Muscle of back (tissue), 3 donors: ENCODE measurements at regions not wholly inside any gene's neighbourhood (a gene's known extent, or its start where the extent isn't known, plus 50 kb on each side); places are given as distances from the start of the nearest gene placed in this dataset.
A peak's percentile ranks its signal among the peaks of the same experiment; 100 is the strongest.
"Not testable (repeated sequence)": the region's sequence is repeated elsewhere in the genome, so short reads cannot be mapped to it uniquely, and the experiment has no call there.

ENCODE experiments used
- DNase-seq, 3 donors: peaks; one replicate each; pipeline versions ENCODE4 v3.0.0 to v3.0.0-alpha.2; 2013

DNA sequence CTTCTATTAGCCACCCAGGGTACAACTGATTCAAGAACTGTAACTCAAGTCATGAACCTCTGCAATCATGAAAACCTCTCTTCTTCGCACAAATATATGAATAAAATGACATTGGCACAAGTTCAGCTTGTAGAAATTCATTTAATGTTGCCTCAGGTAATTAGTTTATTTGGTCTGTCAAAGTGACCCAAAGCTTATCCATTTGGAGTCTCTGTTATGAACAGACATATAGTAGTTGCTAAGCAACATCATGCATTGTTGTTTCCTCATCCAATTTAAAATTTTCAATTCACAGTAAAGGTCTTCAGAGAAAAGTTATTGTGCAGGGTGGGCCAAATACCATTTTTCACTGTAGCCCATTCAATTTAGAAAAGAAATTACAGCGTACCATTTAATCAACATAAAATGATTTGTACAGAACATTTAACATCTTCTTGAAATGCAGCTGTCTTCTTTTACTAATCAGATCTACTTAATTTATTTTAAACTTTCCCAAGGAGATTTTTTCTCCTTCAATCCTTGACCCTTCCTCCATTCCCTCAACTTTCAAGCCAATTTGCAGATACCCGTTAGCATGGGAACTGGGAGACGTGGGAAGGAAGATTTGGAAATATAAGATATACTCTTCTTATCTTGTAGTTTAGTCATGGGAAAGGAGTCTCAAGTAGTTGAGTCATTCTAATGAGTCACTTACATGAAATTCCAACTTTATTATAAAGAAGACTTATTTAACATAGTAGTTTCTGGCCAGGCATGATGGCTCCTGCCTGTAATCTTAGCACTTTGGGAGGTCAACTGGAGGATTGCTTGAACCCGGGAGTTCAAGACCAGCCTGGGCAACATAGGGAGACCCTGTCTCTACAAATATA, 231.3 kb downstream of the ATPSCKMT start:
- peak; percentile 34 to 77 (median 64) for DNase-seq

DNA sequence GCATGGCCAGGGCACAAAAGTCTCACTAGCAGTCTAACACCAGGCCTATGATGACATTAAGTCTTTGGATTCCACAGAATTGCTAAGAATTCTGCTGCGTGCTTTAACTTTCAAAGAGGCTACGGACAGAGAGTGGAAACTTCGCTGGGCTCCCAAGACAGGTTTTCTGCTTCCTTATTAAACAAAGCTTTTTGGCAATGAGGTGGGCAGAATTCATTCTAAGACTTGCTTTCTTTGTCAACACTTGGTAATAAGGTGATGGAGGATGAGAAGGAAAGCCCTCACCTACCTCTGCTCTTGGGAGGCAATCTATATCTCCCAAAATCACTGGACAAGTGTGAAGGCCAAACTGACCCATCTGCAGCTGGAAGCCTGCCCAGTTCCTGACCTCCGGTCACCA, 231.9 kb downstream of the ATPSCKMT start:
- DNase-seq = peak in 2 of 3 donors; percentile 38 to 50

DNA sequence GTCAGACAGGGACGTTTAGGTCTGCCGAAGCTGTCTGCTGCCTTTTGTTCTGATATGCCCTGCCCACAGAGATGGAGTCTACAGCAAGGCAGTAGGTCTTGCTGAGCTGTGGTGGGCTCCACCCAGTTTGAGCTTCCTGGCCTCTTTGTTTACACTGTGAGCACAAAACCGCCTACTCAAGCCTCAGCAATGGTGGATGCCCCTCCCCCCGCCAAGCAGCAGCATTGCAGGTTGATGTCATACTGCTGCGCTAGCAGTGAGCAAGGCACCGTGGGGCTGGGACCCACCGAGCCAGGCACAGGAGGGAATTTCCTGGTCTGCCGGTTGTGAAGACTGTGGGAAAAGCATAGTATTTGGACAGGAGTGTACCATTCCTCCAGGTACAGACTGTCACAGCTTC, 233.1 kb downstream of the ATPSCKMT start:
- DNase-seq = not testable (repeated sequence)

DNA sequence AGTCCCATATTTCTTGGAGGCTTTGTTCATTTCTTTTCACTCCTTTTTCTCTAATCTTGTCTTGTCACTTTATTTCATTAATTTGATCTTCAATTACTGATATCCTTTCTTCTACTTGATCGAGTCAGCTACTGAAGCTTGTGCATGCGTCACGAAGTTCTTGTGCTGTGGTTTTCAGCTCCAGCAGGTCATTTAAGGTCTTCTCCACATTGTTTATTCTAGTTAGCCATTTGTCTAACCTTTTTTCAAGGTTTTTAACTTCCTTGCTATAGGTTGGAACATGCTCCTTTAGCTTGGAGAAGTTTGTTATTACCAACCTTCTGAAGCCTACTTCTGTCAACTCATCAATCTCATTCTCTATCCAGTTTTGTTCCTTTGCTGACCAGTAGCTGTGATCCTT, 234.0 kb downstream of the ATPSCKMT start:
- not testable (repeated sequence) for DNase-seq

DNA sequence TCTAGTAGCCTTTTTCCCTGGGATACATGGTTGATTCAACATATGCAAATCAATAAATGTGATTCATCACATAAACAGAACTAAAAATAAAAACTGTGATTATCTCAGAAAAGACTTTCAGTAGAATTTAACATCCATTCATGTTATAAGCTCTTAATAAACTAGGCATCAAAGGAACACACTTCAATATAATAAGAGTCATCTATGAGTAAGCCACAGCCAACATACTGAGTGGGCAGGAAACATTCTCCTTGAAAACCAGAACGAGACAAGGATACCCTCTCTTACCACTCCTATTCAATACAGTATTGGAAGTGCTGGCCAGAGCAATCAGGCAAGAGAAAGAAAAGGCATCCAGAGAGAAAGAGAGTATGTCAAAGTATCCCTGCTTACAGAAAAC, 239.9 kb downstream of the ATPSCKMT start:
- no peak for DNase-seq

DNA sequence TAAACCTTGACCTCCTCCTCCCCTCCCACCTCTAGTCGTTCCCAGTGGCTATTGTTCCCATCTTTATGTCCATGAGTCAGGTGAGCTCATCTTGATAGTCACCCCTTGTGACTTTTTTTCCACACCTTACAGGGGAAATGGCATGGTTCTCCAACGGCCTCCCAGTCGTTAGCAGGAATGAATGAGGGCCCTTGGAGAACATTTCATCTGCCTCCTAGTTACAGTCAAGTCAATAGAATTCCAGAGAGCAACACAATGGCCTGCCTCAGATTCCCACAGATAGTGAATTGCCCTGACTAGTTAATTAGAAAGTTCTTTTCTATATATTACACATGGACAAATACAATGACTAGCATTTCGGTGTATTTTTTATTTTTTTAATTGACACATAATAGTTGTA, 262.6 kb downstream of the ATPSCKMT start:
- no peak for DNase-seq

DNA sequence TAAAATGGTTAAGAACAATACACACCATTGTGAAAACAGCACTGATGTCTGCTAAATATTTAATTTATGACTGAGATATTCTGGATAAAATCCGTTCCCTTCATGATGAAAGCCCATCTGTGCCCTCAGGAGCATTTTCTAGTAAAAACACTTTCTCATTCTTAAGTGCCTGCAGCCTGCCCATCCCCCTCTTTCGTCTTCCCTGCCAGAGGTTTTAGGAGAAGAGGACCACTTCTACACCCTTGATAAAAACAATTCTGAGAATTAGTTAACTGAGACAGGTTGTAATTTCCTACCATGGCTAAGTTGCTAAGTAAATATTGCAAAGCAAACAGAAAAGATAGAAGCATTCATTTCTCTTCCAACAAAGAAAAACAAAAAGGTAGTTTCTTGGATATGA, 272.6 kb downstream of the ATPSCKMT start:
- DNase-seq = no peak

DNA sequence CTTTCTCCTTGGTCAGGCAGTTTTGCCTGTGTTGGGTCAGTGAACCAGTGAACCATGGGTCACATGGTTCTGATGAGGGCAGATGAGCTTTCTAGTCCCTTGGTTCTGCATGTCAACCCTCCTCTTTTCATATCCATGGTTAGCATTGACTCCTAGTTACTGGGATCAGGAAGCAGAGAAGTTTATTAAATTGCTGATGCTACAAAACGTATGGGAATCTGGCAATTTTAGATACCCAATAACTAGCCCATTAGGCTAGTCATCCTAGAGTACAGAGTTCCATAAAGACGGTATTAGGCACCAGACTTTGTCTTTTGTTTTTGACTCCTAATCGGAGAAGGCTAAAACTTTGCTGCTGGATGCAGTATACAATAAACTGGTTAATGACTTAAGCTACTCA, 273.1 kb downstream of the ATPSCKMT start:
- no peak for DNase-seq

DNA sequence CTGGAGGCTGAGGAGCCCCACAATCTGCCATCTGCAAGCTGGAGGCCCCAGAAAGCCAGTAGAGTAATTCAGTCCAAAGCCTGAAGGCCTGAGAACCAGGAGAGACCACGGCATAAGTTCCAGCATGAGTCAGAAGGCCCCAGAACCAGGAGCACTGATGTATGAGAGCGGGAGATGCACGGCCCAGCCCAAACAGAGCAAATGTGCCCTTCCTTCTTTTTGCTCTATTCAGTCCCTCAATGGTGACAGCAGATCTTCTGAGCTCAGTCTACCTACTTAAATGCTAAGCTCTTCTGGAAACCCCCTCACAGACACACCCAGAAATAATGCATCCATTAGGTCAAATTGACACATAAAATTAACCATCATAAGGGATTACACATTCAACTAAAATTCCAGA, 277.6 kb downstream of the ATPSCKMT start:
- DNase-seq = no peak

DNA sequence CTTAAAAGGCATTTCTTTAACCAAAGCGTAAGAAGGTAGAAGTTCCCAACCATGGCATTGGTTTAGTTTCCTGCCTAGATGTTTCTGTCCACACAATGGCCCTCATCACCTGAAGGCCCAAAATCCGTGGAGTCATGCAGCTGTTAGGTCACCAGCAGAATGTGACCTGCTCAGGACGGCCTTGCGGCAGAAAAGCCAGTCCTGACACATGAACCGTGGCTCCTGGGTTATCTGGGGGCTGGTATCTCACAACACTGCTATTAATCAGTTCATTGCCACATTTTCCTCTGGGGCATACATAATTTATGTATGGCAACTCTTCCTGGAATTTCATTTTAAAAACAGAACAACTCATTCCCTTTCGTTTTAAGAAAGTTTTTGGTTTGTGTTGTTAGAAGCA, 278.4 kb downstream of the ATPSCKMT start:
- no peak for DNase-seq

DNA sequence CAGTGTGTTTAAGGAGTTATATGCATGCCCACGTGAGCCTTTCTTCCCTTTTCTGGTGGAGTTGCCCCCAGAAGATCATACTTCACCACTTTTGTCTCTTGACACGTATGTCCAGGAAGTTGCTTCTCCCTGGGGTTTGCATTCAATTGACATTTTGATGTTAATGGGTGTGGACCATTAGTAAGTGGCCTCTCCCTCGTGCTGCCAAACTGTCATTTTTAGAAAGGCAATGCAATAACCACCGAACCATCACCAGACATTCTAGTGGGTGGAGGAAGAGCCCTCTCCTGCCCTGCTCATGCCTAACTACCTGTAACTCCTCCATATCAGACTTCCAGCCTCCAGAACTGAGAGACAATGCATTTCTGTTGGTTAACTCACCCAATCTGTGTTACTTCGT, 290.8 kb downstream of the ATPSCKMT start:
- DNase-seq = no peak

DNA sequence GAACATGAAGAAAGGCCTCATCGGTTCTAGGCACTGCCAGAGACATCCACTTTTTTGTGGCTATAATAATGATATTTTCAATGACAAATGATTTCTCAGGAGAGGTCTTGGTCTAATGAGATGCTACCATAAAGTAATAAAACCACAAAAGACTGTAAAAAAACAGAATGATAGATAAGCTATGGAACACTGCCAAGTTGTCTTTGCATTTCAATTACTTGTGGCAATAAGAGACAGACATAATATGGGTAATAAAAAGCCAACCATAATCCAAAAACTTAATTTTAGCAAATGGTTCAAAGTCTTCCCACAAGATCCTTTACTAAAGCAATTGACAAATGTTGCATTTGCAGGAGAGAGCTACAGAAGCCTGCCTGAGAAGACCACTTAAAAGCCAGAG, 292.5 kb downstream of the ATPSCKMT start:
- DNase-seq = no peak

DNA sequence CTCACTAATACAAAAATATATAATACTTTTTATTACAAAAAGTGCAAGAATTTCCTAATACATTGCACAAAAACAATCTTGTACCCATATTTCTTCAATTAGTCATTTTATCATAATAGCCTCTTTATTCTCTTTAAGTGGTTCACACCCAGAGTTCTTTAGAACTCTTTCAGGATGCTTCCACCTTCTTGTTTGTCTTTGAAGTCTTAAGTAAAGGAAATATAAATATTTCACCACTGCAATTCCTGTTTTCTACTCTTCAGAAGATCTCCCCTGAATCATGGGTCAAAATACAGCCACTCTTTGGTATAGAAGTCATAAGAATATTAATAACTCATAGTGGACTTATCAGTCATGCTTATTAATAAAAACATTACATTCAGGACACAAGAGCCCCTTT, 293.0 kb downstream of the ATPSCKMT start:
- no peak for DNase-seq

DNA sequence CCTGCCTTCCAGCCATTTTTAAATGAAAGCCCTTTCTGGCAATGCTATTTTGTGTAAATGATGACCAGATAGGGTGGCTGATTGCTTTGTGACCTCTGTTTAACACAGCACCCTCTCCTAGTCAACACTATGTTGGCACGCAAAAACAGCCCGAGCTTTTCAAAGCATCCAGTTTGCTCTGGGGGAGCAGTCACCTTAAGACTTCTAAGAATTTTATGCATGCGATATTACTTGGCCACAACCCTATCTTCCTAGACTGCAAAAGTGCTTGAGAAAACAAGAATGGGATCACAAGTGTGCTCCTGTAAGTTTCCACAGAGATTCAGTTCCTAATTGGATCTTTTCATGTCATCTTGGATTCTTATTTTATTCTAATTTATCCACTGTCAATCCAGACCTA, 294.1 kb downstream of the ATPSCKMT start:
- no peak for DNase-seq

DNA sequence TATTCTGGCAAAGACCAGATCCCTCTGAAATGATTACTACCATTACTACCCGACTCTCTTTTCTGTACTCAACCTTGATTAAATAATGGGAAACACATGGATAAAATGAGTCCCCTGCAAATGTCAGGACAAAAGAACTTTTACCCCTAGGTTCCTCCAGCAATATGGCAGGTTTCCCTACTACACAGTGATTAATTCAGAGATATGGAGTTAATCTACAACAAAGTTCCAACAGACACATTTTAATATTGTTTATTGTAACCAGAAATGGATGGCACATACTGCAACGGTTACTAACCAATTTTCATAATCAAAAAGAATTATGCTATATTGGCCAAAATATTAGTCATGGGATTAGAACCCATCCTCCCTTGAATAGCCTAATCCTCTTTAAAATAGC, 294.8 kb downstream of the ATPSCKMT start:
- DNase-seq = no peak

DNA sequence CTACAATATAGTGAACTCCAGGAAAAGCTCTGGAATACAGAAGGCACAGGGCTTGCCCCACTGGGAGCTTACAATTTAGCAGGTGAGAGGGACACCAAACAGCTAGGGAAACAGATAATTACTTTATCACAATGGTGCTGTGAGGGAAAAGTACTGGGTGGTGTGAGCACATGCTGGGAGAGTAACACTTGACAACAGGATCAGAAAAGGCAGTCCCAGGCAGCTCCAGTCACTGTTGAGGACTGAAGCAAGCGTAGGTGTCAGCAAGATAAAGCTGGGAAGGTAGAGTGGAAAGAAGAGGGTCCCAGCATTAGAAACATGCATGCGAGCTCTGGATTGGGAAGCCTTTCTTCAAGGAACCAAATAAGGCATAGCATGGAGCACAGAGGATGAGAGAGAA, 296.0 kb downstream of the ATPSCKMT start:
- no peak for DNase-seq

DNA sequence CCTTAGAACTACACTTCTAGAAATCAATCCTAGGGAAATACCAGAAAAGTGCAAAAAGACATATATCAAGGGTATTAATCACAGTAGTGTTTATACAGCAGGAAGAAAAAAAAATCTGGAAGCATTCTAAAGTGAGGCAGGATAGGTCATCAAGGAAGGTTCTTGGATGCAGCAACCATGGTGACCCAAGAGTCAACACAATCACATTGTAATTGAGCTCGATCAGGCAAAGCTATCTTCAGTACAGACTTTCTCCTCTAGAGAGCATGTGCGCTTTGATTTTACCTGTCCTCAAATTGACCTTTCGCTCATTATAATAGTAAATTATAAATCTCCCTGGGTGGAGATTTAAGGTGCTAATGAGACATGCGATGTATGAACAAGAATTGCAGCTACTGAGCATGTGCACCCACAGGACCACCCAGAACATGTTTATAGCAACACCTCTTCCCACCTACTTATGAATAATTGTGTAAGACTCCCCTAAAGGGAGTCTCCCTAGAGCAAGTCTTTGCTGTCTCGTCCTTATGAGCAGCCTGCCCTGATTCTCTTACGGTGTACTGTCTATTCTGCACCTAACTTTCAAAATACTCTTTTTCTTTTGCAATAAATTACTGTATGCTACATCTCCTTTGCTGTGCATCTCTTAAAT, 297.7 kb downstream of the ATPSCKMT start:
- DNase-seq = no peak

DNA sequence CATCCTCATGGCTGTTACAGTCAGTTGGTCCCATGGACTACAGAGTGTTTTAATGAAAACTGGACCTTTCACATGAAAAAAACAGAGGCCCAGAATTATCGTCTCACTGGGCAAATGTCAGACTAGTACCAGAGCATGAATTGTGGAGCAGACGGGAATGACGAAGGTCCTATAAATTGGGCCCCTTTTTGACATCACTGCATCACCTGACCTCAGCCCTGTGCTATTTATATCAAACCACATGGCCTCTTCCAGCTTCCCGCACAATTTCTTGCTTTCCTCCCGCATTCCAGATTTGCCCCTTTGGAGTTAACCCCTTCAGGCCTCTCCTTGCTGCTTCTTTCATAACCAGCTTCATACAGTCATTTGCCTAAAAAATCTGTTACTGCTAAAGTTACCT, 301.7 kb downstream of the ATPSCKMT start:
- no peak for DNase-seq

DNA sequence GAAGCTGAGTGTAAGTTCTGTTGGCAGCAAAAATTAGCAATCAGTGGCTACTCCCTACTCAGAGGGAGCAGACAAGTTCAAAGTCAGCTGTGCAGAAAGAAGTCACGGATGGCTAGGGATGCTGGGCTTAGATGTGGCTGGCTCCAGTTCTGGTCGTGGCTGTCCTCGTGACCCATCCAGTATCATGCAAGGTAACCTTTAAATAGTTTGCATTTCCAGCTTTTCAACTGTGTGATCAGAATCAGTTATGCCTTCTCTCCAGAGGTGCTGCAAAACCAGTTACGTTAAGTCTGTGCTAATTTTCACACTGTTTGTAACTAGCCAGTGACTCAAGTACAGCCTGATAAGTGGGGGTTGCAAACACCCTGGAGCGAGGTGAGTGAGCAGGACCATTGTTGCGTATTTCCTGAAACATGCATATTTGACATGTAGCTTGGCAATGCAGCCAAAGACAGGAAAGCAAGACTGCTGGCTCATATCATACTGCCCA, 302.4 kb downstream of the ATPSCKMT start:
- DNase-seq = no peak

DNA sequence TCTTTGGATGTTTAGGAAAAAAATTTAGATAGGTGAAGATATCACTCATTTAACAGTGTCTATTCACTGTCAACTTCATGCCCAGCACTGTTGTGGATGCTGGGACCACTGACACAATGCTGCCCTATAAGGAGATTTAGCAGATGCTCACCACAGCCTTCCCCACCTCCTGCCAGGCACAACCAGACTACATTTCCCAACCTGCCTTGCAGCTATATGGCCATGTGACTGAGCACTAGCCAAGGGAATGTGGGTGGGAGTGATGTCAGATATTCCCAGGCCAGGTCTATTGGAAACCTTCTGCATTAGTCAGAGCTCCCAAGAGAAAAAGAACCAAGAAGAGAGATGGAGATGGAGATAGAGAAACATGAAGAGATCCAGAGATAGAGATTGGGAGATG, 302.6 kb upstream of the TAS2R1 start:
- peak in 1 of 3 donors; percentile 47 for DNase-seq

DNA sequence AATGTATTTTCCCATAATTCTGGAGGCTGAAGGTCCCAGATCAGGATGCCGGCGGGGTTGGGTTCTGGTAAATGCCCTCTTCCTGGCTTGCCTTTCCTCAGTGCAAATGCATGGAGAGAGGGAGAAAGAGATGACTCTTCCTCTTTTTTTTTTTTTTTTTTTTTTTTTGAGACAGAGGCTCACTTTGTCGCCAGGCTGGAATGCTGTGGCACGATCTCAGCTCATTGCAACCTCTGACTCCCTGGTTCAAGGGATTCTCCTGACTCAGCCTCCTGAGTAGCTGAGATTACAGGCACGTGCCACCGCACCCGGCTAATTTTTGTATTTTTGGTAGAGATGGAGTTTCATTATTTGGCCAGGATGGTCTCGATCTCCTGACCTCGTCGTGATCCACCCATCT, 300.0 kb upstream of the TAS2R1 start:
- DNase-seq = no peak

DNA sequence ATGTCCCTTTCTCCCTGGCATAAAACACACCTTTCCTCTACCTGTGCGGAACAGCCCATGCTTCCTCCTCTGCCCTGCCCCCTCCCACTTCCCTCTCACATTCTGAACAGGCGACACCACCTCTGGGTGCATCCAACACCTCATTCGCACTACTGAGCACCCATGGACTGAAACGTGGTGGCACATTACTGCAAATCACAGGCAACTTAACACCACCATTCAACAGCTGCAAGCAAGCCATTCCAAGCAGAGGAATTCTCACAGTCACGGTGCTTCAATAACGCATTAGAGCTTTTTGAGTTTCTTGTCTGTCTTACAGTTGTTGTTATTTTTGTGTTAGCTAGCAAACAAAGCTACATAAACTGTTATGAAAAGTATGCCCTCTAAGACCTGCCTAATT, 298.2 kb upstream of the TAS2R1 start:
- peak in 2 of 3 donors; percentile 24 to 57 for DNase-seq

DNA sequence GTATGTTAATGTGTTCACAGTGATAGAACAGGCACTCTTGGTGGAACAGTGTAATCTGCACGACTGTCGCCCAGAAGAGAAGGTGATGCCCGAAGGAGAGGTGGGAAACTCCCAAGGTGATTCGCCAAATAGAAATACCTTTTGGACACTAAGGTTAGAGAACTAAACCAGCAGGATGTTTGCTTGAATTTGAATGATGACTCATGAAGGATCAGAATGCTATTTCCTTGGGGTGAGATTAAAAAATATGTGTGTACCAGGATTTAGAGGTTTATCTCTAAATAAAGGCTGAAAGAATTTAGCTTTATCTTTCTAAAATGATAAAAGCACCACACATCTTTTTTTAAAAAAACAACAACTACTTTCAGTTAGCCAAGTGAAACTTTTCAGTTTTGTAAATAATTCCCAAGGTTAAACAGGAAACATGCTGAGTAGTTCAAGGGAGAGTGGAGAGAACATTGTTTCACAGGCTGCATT, 297.4 kb upstream of the TAS2R1 start:
- no peak for DNase-seq
